Breast epithelium (tissue), 3 donors: ENCODE measurements at regions not wholly inside any gene's neighbourhood (a gene's known extent, or its start where the extent isn't known, plus 50 kb on each side); places are given as distances from the start of the nearest gene placed in this dataset.

ENCODE experiments used
- CTCF ChIP-seq, 3 donors: fragments of 450-650 bp; IDR thresholded peaks; one replicate each; pipeline ENCODE4 v1.5.1; 2016 to 2017; ENCODE audit warnings: antibody characterized with exemption in 3 of 3, mild to moderate bottlenecking in 3 of 3, moderate library complexity in 3 of 3
- POLR2A ChIP-seq: fragments of 450-650 bp; IDR thresholded peaks from one replicate; pipeline ENCODE4 v1.6.1; 2016; ENCODE audit warnings: antibody characterized with exemption, mild to moderate bottlenecking, moderate library complexity

DNA sequence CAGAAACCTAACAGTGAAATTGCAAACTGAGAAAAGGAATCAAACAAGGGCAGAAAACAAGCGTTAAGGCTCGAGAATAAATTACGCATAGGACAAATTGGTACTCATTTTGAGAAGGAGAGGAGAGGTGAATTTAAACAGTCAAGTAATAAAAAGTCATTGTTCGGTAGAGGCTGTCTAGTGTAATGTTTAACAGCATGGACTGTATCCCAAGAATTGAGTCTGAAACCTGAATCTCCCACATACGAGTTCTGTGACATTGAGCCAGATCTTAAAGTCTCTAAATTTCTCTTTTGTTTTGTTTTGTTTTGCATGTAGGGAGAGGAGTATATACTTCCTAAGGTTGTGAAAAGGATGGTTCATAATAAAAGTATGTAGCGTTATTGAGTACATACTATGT lies 216.5 kb upstream of the BTG1 start:
- TF ChIP-seq CTCF (IDR thresholded peaks at IDR 0.05) (no peak), POLR2A (no peak)
